ENCODE measurements at regions not wholly inside any gene's neighbourhood (a gene's known extent, or its start where the extent isn't known, plus 50 kb on each side); places are given as distances from the start of the nearest gene placed in this dataset.

DNA sequence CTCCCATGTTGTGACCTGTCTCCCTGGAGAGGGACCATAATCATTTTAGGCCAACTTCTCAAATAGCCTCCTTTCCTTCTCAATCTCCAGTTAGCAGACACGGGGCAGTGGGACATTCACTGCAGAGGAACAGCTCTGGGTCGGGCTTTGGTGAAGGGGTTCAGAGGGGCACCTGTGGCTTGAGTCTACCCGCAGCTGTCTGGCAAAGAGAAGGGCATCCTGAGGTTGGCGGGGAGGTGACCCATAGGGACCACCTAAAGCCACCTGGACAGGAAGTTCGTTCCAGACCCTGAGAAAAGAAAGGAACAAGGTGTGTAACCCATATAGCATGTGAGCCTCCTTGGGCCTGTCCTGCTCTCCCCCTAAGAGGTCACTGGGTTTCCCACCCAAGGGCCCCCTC lies 155.0 kb downstream of the OAT start:
- no peaks in the 10 kb centered on the region for H3K36me3 Mint-ChIP-seq
- H3K4me1 Mint-ChIP-seq, result no peaks in the 10 kb centered on the region
- POLR2A ChIA-PET, result no interaction called here
- H3K27me3 Mint-ChIP-seq, result peaks cover 0 to 4% (median 0%) of the 10 kb centered on the region in 5 donors
- H3K27ac Mint-ChIP-seq, result peak overlapping the region in 1 of 10 donors; percentile 49
- peaks cover 0 to 4% (median 0%) of the 10 kb centered on the region in 9 donors for H3K9me3 Mint-ChIP-seq
- H3K4me3 Mint-ChIP-seq, result no peak overlapping the region
- DNase-seq (peak in 1 of 10 donors; percentile 21), ATAC-seq (no peak)

DNA sequence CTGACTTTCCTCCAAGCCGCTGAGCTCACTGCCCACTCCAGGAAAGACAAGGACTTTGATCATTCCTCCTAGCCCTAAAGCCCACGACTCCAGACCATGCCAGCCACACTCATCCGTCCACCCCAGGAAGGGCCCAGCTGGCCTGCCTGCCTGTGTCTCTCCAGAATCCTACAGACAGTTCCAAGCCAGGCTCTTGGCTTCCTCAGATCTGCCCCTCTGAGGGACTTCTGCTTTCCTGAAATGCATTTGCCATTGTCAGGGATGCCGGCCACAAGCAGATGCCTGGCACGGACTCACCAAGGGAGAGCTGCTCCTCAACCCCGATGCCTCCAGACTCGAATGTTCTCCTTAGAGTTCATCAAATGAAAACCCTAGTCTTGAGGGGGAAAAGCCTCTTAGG lies 155.8 kb downstream of the OAT start:
- POLR2A ChIA-PET, result no interaction called here
- no peaks in the 10 kb centered on the region for H3K4me1 Mint-ChIP-seq

DNA sequence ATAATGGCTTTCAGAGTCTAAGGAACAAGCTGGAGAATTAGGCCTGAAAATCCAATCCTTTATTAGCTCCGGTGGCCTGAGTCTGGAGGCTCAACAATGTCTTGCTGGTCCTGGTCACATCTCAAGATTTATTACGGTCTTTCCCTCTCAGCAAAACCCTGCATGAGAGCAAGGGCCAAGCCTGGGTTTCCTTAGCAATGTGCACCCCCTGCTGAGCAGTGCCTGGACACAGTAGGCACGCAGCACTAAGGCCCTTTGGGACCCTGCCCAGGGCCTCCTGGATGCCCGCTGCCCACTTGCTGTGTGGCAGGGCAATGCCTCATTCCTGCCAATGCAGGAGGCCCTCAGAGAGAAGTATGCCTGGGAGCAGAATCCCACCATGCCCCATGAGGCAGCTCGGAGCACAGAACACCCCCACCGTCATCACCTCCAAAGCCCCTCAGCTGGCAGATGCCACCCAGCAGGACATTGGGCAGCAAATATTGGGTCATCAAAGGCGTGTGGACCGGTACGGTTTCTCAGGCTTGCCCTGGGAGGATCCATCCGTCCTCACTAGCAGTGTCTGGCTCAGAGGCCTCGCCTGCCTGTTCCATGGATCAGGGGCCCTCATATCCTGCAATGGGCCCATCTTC lies 156.4 kb downstream of the OAT start:
- peaks cover 0 to 3% (median 0%) of the 10 kb centered on the region in 5 donors for H3K27me3 Mint-ChIP-seq
- no peaks in the 10 kb centered on the region for H3K4me1 Mint-ChIP-seq
- POLR2A ChIA-PET, result no interaction called here
- DNase-seq (peak in 1 of 10 donors; percentile 23), ATAC-seq (no peak)
- no peak overlapping the region for H3K4me3 Mint-ChIP-seq
- no peaks in the 10 kb centered on the region for H3K36me3 Mint-ChIP-seq
- H3K27ac Mint-ChIP-seq, result no peak overlapping the region
- H3K9me3 Mint-ChIP-seq, result peaks cover 0 to 6% (median 0%) of the 10 kb centered on the region in 9 donors

More for the DNA sequence above, 155.8 kb downstream of the OAT start:
- Mint-ChIP-seq H3K4me3 (no peak overlapping the region), H3K36me3 (no peaks in the 10 kb centered on the region), H3K27ac (no peak overlapping the region), H3K9me3 (peaks cover 0 to 6% (median 0%) of the 10 kb centered on the region in 9 donors), H3K27me3 (peaks cover 0 to 3% (median 0%) of the 10 kb centered on the region in 5 donors)
- ATAC-seq (no peak), DNase-seq (no peak)

DNA sequence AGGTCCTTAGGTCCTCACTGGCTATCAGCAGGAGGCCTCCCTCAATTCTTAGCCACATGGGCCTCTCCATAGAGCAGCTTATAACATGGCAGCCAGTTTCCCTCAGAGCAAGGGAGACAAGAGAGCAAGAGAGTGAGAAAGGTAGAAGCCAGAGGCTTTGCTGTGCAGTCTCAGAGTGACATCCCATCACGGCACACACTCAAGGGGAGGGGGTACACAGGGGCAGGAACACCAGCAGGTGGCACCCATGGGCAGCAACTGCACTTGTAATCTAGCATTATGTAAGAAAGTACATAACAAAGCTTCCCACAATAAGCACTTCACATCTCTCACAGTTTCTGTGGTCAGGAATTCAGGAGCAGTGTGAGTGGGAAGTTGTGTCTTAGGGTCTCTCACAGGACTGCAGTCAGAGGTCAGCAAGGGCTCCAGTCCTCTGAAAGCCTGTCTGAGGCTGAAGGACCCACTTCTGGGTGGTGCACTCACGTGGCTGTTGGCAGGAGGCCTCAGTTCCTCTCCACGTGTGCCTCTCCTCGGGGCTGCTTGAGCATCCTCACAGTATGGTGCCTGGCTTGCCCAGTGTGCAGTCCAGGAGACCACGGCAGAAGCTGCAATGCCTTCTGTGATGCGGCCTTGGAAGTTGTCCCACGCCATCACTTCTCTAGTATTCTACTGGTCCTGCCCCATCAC lies 159.4 kb downstream of the OAT start:
- Mint-ChIP-seq H3K4me3 (no peak overlapping the region), H3K9me3 (peaks cover 0 to 6% (median 0%) of the 10 kb centered on the region in 9 donors), H3K27me3 (no peaks in the 10 kb centered on the region), H3K36me3 (no peaks in the 10 kb centered on the region), H3K4me1 (no peaks in the 10 kb centered on the region), H3K27ac (no peak overlapping the region)
- no peak for ATAC-seq
- peak in 1 of 10 donors; percentile 60 for DNase-seq
- POLR2A ChIA-PET, result no interaction called here

DNA sequence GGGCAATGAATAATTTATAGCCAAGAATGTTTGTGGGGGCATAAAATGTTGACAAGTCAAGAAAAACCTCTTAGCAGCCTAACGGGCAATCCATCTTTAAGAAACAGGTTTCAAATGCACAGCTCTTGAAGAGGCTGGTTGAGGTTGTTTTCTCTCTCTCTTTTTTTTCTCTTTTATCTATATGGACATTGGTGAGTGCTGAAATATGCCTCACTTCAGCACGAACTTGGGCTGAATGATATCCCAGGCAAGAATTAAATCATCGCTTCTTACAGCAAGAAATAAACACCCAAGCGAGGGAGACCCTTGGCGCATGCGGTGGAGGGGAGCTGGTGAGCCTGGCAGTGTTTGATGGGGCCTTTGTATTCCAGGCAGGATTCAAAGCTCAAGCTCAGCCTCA lies 160.9 kb downstream of the OAT start:
- POLR2A ChIA-PET, result no interaction called here
- peaks cover 0 to 5% (median 0%) of the 10 kb centered on the region in 4 donors for H3K4me1 Mint-ChIP-seq
- no peak overlapping the region for H3K4me3 Mint-ChIP-seq
- DNase-seq, result no peak
- no peaks in the 10 kb centered on the region for H3K27me3 Mint-ChIP-seq
- peaks cover 0 to 6% (median 0%) of the 10 kb centered on the region in 9 donors for H3K9me3 Mint-ChIP-seq
- no peak for ATAC-seq
- no peaks in the 10 kb centered on the region for H3K36me3 Mint-ChIP-seq
- peak overlapping the region in 1 of 10 donors; percentile 50 for H3K27ac Mint-ChIP-seq

DNA sequence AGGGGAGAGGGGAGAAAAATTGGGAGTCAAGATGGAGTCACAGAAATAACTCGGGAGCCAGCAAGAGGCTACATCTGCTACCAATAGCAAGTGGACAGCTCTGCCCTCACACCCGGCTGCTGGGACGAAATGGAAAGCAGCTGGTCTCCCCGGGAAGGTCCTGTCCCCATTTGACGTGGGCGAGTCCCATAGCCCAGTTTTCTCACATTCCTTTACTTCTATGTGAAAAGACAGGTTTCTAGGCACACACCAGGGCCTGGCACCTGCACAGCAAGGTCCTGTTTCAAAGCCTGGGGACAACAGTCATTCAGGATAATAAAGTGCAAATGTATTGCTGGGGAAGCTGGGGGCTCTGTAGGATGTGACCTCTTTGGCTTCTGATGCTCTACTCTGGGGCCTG lies 162.6 kb downstream of the OAT start:
- Mint-ChIP-seq H3K4me1 (peaks cover 0 to 9% (median 0%) of the 10 kb centered on the region in 4 donors), H3K4me3 (no peak overlapping the region), H3K27ac (no peak overlapping the region), H3K9me3 (peaks cover 0 to 6% (median 0%) of the 10 kb centered on the region in 9 donors), H3K36me3 (no peaks in the 10 kb centered on the region), H3K27me3 (no peaks in the 10 kb centered on the region)
- POLR2A ChIA-PET, result no interaction called here
- no peak for DNase-seq
- ATAC-seq, result no peak

DNA sequence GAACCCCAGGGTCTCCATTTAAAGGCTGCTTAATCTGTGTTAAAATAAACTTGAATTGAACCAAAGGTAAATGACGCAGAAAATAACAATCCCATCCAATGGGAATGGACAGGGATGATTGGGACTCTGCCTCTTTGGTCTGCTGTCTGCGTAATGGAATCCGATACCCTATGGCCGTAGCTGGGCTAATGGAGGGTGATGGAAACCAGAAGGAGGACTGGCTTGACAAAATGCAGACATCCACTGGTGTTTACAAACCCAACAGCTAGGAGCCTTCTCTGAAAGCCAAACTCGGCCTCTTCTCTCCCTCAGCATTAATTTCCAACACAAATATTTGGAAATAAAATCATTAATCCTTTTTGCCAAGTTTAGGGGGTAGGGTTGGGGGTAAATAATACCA lies 162.2 kb upstream of the CHST15 start:
- Mint-ChIP-seq H3K36me3 (no peaks in the 10 kb centered on the region), H3K4me3 (no peak overlapping the region), H3K4me1 (peaks cover 0 to 14% (median 0%) of the 10 kb centered on the region in 4 donors), H3K27ac (no peak overlapping the region), H3K27me3 (peaks cover 0 to 2% (median 0%) of the 10 kb centered on the region in 5 donors), H3K9me3 (peaks cover 0 to 6% (median 0%) of the 10 kb centered on the region in 9 donors)
- POLR2A ChIA-PET, result interaction anchor here (0.7 kb wide), 1 partner anchor 283 kb away, joined by 3 read pairs; no protein-coding TSS in a partner anchor
- peak in 1 of 10 donors; percentile 36 for DNase-seq
- ATAC-seq, result no peak

DNA sequence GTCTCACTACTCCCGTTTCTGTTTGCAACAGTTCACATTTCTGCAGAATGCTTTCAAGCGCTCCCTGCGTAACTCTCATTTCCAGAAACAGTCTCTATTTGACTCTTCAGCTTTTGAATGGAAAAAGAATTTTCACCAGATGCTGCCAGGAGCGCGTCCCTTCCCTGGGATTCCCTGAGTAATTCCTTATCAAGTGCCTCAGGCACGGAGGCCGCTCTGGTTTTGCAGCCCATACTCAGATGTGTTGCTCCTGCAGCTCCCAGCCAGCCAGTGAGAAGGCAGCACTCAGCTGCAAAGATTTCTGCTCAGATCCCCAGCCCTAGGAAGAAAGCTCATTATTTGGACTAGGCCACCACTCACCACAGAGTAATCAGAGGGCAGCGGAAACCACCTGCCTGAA lies 161.1 kb upstream of the CHST15 start:
- Mint-ChIP-seq H3K27ac (no peak overlapping the region), H3K4me3 (no peak overlapping the region), H3K9me3 (peaks cover 0 to 6% (median 0%) of the 10 kb centered on the region in 9 donors), H3K4me1 (peaks cover 0 to 17% (median 0%) of the 10 kb centered on the region in 4 donors), H3K36me3 (no peaks in the 10 kb centered on the region), H3K27me3 (peaks cover 0 to 8% (median 0%) of the 10 kb centered on the region in 5 donors)
- peak in 1 of 10 donors; percentile 27 for DNase-seq
- POLR2A ChIA-PET, result no interaction called here
- no peak for ATAC-seq

DNA sequence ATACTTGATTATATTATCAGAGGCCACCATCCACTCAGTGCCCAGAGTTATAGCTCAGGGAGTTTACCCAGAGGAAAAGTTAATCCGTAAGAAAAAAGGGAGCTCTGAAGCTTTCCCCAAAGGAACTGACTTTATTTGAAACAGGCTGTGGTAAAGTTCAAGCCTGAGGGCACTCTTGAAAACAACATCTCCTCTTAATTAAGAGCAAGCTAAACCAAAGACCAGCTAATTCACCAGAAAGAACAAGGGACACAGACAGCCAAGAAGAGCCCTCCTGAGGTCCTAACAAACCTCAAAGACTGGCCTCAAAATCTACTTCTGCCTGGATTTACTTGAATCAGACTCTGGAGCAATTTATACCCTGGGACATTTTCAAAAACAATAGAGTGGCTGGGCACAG lies 159.6 kb upstream of the CHST15 start:
- POLR2A ChIA-PET, result no interaction called here
- no peak for DNase-seq
- Mint-ChIP-seq H3K9me3 (no peaks in the 10 kb centered on the region), H3K4me3 (no peak overlapping the region), H3K27me3 (peaks cover 0 to 8% (median 0%) of the 10 kb centered on the region in 5 donors), H3K27ac (no peak overlapping the region), H3K4me1 (peaks cover 0 to 17% (median 0%) of the 10 kb centered on the region in 4 donors), H3K36me3 (no peaks in the 10 kb centered on the region)
- ATAC-seq, result no peak

DNA sequence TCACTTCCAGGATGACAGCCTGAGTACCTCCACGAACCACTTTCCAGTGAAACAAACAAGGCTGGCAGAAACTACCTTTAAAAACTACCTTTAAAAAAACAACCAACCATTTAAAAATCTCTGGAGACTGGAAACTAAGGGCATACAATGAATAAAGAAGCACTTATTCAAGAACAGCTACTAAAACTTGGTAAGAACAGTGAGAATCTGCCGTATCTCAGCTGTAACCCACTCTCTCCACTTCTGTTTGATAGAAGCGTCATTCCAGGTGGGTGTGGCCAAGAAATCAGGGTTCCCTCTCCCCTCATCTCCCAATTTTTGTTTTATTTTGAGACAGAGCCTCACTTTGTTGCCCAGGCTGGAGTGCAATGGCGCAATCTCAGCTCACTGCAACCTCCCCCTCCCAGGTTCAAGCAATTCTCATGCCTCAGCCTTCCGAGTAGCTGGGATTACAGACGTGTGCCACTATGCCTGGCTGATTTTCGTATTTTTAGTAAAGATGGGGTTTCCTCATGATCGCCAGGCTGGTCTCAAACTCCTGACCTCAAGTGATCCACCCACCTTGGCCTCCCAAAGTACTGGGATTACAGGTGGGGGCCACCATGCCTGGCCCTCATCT lies 158.8 kb upstream of the CHST15 start:
- H3K9me3 Mint-ChIP-seq, result no peaks in the 10 kb centered on the region
- peaks cover 0 to 17% (median 0%) of the 10 kb centered on the region in 4 donors for H3K4me1 Mint-ChIP-seq
- POLR2A ChIA-PET, result no interaction called here
- DNase-seq (peak in 1 of 10 donors; percentile 7), ATAC-seq (no peak)
- peaks cover 0 to 8% (median 0%) of the 10 kb centered on the region in 5 donors for H3K27me3 Mint-ChIP-seq
- no peak overlapping the region for H3K27ac Mint-ChIP-seq
- H3K36me3 Mint-ChIP-seq, result no peaks in the 10 kb centered on the region
- H3K4me3 Mint-ChIP-seq, result no peak overlapping the region

DNA sequence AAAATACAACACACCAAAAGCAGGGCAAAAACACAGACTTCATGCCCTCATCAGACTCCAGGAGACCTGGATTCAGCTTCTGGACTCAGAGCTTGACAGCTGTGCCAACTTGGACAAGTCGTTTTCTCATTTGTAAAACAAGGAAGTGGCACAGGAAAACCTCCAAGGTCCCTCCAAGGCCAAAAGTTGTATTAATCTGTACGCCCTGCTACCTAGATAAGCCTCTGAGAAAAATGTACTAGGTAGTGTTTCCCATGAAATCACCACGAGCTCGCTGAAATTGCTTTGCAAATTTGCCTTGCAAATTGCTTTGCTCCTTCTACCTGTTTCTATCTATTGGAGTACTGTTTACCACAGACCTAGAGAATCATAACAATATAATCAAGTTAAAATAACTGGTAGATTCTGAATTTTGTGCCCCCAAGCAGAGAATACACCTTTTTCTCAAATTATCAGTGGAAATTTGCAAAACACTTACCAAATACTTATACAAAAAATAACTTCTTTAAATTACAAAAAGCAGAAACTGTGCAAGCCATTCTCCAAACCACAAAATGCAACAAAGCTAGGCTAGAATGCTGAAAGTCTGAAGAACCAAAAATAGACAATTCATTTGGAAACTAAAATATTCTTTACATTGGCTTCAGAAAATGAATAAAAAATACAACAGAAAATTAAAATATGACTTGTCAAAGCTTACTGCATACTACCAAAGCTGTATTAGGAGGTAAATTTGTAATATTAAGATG lies 158.1 kb upstream of the CHST15 start:
- Mint-ChIP-seq H3K36me3 (no peaks in the 10 kb centered on the region), H3K9me3 (no peaks in the 10 kb centered on the region), H3K27me3 (peaks cover 0 to 8% (median 0%) of the 10 kb centered on the region in 5 donors), H3K27ac (no peak overlapping the region), H3K4me1 (peaks cover 0 to 17% (median 0%) of the 10 kb centered on the region in 4 donors), H3K4me3 (no peak overlapping the region)
- ATAC-seq (no peak), DNase-seq (no peak)
- POLR2A ChIA-PET, result no interaction called here

DNA sequence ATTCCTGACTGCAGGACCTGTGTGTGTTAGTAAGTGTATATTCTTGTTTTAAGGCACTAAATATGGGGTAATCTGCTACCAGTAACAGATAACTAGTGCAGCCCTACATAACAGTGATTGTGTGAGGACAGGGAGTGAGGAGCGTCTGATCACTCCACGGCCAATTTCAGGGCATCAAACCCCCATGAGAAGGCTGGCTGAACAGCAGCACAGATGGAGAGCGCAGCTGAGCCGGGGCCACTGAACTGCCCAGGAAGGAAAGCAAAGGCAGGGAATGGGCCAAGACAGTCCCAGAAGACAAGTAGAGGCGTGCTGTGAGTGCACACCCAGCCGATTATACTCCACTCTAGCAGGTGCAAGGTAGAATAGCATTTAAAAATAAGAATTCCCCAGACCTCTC lies 157.1 kb upstream of the CHST15 start:
- Mint-ChIP-seq H3K36me3 (no peaks in the 10 kb centered on the region), H3K4me3 (no peak overlapping the region), H3K27ac (no peak overlapping the region), H3K9me3 (no peaks in the 10 kb centered on the region), H3K27me3 (peaks cover 0 to 8% (median 0%) of the 10 kb centered on the region in 5 donors), H3K4me1 (peaks cover 0 to 17% (median 0%) of the 10 kb centered on the region in 4 donors)
- no peak for DNase-seq
- POLR2A ChIA-PET, result no interaction called here
- ATAC-seq, result no peak
